ENCODE measurements at regions not wholly inside any gene's neighbourhood (a gene's known extent, or its start where the extent isn't known, plus 50 kb on each side); places are given as distances from the start of the nearest gene placed in this dataset.

- H4K91ac ChIP-seq (ENCODE audit: insufficient read depth, low read depth, low read length), result no peak overlapping the region
- H3K9me3 ChIP-seq (ENCODE audit: control insufficient read depth, insufficient read depth, low read length), result no peaks in the 10 kb centered on the region
- ChIA-PET CTCF (no interaction called here), POLR2A (ENCODE audit: unreplicated experiment) (no interaction called here)
- H3K18ac ChIP-seq (ENCODE audit: low read depth, low read length), result no peak overlapping the region
- TF ChIP-seq, protein P1, sequence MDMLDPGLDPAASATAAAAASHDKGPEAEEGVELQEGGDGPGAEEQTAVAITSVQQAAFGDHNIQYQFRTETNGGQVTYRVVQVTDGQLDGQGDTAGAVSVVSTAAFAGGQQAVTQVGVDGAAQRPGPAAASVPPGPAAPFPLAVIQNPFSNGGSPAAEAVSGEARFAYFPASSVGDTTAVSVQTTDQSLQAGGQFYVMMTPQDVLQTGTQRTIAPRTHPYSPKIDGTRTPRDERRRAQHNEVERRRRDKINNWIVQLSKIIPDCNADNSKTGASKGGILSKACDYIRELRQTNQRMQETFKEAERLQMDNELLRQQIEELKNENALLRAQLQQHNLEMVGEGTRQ (IDR thresholded peaks at IDR 0.05; ENCODE audit: low read depth, low read length), result no peak
- no peak for TF ChIP-seq NFE2L2 (IDR thresholded peaks at IDR 0.05; ENCODE audit: low read depth, low read length)
- no peak overlapping the region for H3K4ac ChIP-seq (ENCODE audit: low read depth, low read length)
- H3K79me1 ChIP-seq (ENCODE audit: low read depth in 1 of 2, low read length in 2 of 2), result no peaks in the 10 kb centered on the region
- no peak overlapping the region for H2BK20ac ChIP-seq (ENCODE audit: low read depth, low read length)
- no peaks in the 10 kb centered on the region for H3K27me3 ChIP-seq (ENCODE audit: control insufficient read depth, insufficient read depth, low read length)
- no peak for DNase-seq
- dilution Hi-C loops (cut with HindIII; ENCODE audit: low sequenced_read_pairs, unreplicated experiment), result no loop called here
- no CpG with 5 or more reads among the region's 2 CpGs for WGBS, 2 experiments (ENCODE audit: extremely low coverage in 2 of 2, insufficient read length in 1 of 2)
- no TSS peak for BruUV-seq (replicated peaks)
- no peak overlapping the region for H2AK9ac ChIP-seq (replicated peaks; ENCODE audit: low read depth, low read length, poor library complexity)
- H3K4me2 ChIP-seq (ENCODE audit: low read depth, low read length), result no peak overlapping the region
- no peak overlapping the region for H3K27ac ChIP-seq (ENCODE audit: insufficient read depth, low read length)
- H2AK5ac ChIP-seq (ENCODE audit: low read depth, low read length), result no peak overlapping the region
- no peaks in the 10 kb centered on the region for H4K20me1 ChIP-seq (ENCODE audit: insufficient read depth, low read length)
- intact Hi-C loops (cut with micrococcal nuclease), result no loop called here
- no peak overlapping the region for H3K14ac ChIP-seq (replicated peaks; ENCODE audit: low read depth, low read length)
- H3K9ac ChIP-seq (ENCODE audit: low read depth, low read length), result no peak overlapping the region
- no peak overlapping the region for H2BK15ac ChIP-seq (ENCODE audit: low read depth, low read length)
- no peak overlapping the region for H2BK120ac ChIP-seq (ENCODE audit: low read depth, low read length)
- H3K56ac ChIP-seq (ENCODE audit: extremely low read depth, insufficient read depth, low read length), result no peak overlapping the region
- no peak overlapping the region for H3K4me3 ChIP-seq (ENCODE audit: insufficient read depth, low read depth, low read length)
- no peak overlapping the region for H4K8ac ChIP-seq (ENCODE audit: low read depth in 2 of 2, low read length in 2 of 2)
- no peak overlapping the region for H4K5ac ChIP-seq (ENCODE audit: low read depth, low read length)
- no peak overlapping the region for H2AFZ ChIP-seq (replicated peaks; ENCODE audit: low read length, poor library complexity)
- H3K36me3 ChIP-seq (ENCODE audit: control insufficient read depth, insufficient read depth, low read length), result no peaks in the 10 kb centered on the region
- H3K4me1 ChIP-seq (ENCODE audit: control insufficient read depth, insufficient read depth, low read length), result no peaks in the 10 kb centered on the region
- H2BK5ac ChIP-seq (ENCODE audit: low read depth, low read length, poor library complexity, severe bottlenecking), result no peak overlapping the region
- H3K9me1 ChIP-seq (ENCODE audit: insufficient read depth, low read length), result no peaks in the 10 kb centered on the region
- in situ Hi-C loops (cut with MboI; ENCODE audit: low sequenced_read_pairs), result no loop called here
- H3K23ac ChIP-seq (ENCODE audit: low read depth, low read length), result no peak overlapping the region
- ATAC-seq (ENCODE audit: low read depth), result no peak
Observed at GRCh38 chr7:23887660-23888059, 177.6 kb downstream of the STK31 start.

Measured in IMR-90 (cell line).